ENCODE measurements at regions not wholly inside any gene's neighbourhood (a gene's known extent, or its start where the extent isn't known, plus 50 kb on each side); places are given as distances from the start of the nearest gene placed in this dataset.

DNA sequence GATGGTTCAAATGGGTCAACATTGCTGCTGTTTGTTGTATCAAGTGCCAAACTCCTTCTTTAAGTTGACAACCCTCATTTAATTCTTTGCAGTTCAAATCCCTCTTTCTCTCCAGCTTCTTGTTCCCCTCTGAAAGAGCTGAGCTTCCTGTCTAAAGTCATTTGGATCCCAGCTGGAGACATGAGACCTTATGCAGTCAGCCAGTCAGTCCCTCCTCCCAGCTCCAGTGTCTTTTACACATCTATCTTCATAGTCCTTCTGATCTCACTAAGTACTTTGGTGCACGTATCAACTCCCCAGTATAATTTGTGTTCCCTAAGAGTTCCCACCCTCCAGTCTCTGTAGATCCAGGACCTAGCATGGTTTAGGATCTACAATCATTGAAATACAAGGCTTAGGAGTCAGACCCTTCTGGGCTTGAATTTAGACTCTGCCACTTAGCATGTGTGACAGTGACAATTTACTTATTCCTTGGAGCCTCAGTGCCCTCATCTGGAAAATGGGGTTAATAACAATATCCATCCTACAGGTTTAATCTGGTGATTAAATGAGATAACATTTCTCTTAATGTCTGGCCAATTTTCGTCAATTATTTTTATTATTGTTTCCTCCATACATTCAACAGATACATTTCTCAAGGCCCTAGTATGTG lies 102.8 kb upstream of the SEMA6D start:
- no peak for DNase-seq

GRCh38 chr15:47616876-47617275 lies 100.4 kb upstream of the SEMA6D start:
- DNase-seq = no peak

DNA sequence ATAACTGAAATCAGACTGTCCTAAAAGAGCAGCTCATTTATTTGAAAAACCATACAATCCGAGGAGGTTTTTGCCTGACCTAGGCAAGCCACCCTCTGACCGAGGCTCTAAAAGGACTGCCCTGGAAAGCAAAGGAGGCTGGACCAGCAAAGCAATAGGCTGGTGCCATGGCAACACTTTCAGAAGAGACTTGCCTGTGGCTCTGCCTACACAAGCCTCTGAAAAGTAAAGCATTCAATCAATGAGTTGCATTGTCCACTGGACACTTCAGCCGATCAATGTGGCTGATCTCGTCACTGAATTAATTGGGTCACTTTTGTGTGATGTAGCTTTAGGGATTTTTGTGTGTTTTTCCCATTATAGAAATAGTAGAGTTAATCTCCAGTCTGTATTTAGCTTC lies 99.1 kb upstream of the SEMA6D start:
- DNase-seq = no peak

- peak; percentile 38 for DNase-seq
Observed at GRCh38 chr15:47620960-47621681, 96.2 kb upstream of the SEMA6D start.

GRCh38 chr15:47622055-47622454 lies 95.2 kb upstream of the SEMA6D start:
- no peak for DNase-seq

DNA sequence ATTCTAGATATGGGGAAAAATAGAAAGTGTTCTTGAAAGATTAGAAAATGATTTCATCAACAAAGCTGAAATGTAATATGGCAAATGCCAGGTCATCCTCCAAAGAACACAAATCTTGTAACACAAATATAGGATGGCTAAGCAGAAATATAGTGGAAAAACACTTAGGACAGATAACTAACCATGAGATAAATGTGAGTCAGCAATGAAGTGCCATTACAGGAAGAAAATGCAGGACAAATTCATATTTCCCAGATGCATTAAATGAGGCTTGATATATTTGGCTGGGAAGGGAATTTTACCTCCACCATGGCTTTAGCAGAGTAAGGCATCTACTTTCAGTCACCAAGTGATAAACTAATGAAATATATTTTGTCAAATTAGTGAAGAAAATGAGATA lies 92.8 kb upstream of the SEMA6D start:
- DNase-seq = no peak

GRCh38 chr15:47639042-47639441 lies 78.3 kb upstream of the SEMA6D start:
- DNase-seq = no peak

DNA sequence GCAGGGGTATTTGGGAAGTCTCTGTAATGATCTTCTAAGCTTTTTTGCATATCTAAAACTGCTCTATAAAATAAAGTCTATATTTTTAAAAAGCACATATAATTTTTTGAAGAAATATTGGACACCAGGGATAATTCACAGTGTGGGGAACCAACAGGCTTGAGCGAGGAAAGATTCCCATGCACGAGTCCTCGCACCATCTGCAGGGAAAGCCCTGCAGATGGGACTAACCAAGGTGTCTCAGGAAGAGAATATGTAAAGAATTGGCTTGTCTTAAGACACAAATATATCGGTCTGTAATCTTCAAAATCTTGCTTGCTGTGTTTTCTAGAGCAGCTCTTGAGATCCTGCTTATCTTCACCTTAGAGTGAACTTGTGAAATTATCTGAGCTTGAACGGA lies 77.2 kb upstream of the SEMA6D start:
- DNase-seq = no peak

- DNase-seq = no peak
Observed at GRCh38 chr15:47640901-47641300, 76.4 kb upstream of the SEMA6D start.

GRCh38 chr15:47644722-47645121 lies 72.6 kb upstream of the SEMA6D start:
- DNase-seq = no peak

GRCh38 chr15:47650564-47650963 lies 66.7 kb upstream of the SEMA6D start:
- DNase-seq = no peak

- no peak for DNase-seq
Observed at GRCh38 chr15:47652328-47652727, 65.0 kb upstream of the SEMA6D start.

DNA sequence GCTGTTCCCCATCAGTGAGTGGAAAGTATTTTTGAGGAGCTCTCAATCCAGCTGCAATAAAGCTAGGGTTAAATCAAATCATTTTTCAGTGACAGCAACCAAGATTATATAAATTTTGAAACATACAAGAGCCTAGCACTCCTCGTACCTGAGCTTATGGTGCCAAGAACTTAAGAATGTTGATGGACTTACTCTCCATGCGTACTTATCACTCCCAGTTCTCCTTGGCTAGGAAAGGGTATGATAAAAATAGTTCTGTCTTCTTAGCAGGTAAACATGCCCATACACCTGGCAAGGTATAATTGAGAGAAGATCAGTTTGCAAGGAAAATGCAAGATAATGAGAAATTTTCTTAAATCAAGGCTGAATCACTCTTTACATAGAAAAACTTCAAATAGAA lies 64.5 kb upstream of the SEMA6D start:
- DNase-seq = no peak

DNA sequence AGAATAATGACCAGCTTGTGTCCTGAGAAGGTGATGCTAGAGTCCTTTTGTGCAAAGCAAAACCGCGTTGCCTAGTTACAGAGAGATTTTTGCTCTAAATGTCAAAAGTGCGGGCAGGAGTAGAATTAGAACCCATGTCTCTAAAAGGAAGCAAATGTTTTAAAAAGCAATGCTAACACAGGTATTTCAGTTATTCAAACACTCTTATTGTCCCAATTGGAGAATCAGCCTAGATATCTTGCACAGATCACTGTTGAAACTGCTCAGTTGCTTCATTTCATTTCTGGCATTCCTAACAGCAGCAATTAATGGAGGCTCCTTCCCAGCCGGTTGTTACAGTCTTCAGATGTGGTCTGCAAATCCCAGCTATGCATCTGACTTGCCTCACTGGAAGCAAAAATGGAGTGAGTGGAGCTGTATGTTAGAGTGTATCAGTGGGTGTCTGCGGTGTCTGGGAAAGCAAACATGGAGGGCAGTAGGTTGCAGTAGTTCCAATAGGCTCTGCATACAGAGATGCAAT lies 55.6 kb upstream of the SEMA6D start:
- DNase-seq = no peak

- DNase-seq = peak; percentile 32
Observed at GRCh38 chr15:47663101-47663500, 54.2 kb upstream of the SEMA6D start.
